HCT116 (cell line): ENCODE measurements at regions not wholly inside any gene's neighbourhood (a gene's known extent, or its start where the extent isn't known, plus 50 kb on each side); places are given as distances from the start of the nearest gene placed in this dataset.

Experiments
- ATAC-seq: fragments of 200-7000 bp; cut with Tn5 transposase; 2 replicates; pipeline ENCODE4 v1.9.1; 2020; ENCODE audit warnings: mild to moderate bottlenecking, moderate library complexity
- BruUV-seq: library from RNA; stranded (reverse); fragments of 400-500 nt; replicated peaks from 2 replicates; lab custom pipeline; 2021; lab: Mats Ljungman, UMichigan
- CTCF ChIA-PET: fragments of 300-600 bp; sonication (Branson Sonifier 250); formaldehyde crosslinking; loops from one replicate; lab custom pipeline; 2021; ENCODE audit warnings: antibody characterized with exemption; lab: Charles Lee
- POLR2A ChIA-PET: fragments of 300-600, 350-600 bp; sonication (Branson Sonifier 250); formaldehyde crosslinking; loops from one replicate; lab custom pipeline; 2021; ENCODE audit warnings: antibody characterized with exemption; lab: Charles Lee
- RAD21 ChIA-PET, 2 experiments: fragments of 300-600 bp; sonication (Branson Sonifier 250); formaldehyde crosslinking; loops; one replicate each; lab custom pipeline; 2023; ENCODE audit warnings: low total read pairs in 2 of 2; ENCODE audit not compliant: uncharacterized antibody in 2 of 2, unreplicated experiment in 2 of 2, low non-redundant PET in 1 of 2; lab: Charles Lee
- DNase-seq: peaks from one replicate; pipeline ENCODE4 v3.0.0-alpha.2; 2010; ENCODE audit warnings: low read depth, low spot score
- H2AFZ ChIP-seq: fragments of 200-600 bp; shearing (Covaris generic), sonication (generic); 2 replicates; pipeline ENCODE4 v1.6.1; 2017; ENCODE audit warnings: low read depth, mixed run types, mixed read lengths, antibody characterized with exemption, low read length; ENCODE audit not compliant: poor library complexity, severe bottlenecking
- H3K27ac ChIP-seq: 2 replicates; pipeline ENCODE4 v1.5.1; 2012; ENCODE audit warnings: low read depth, low read length
- H3K27me3 ChIP-seq: fragments of 200-600 bp; sonication (generic); 2 replicates; pipeline ENCODE4 v1.6.1; 2016; ENCODE audit warnings: mixed run types, low read length, mixed read lengths; ENCODE audit not compliant: insufficient read depth
- H3K36me3 ChIP-seq, 2 experiments: fragments of 200-500 bp in 1 of 2; fragments of 200-600 bp in 1 of 2; sonication (Bioruptor generic) in 1 of 2; sonication (generic) in 1 of 2; 2 replicates each; pipeline versions ENCODE4 v1.5.1 to v1.6.1; 2014 to 2016; ENCODE audit warnings: low read length in 2 of 2, inconsistent platforms in 1 of 2, mixed read lengths in 1 of 2, mixed run types in 1 of 2; ENCODE audit not compliant: insufficient read depth in 2 of 2, control insufficient read depth in 1 of 2
- H3K4me1 ChIP-seq, 2 experiments: fragments of 200-600 bp in 1 of 2; sonication (generic) in 1 of 2; 2 replicates each; pipeline versions ENCODE4 v1.5.1 to v1.6.1; 2012 to 2017; ENCODE audit warnings: low read length in 2 of 2, inconsistent platforms in 1 of 2, mild to moderate bottlenecking in 1 of 2, mixed read lengths in 1 of 2, mixed run types in 1 of 2, moderate library complexity in 1 of 2; ENCODE audit not compliant: insufficient read depth in 2 of 2, control insufficient read depth in 1 of 2
- H3K4me2 ChIP-seq: fragments of 200-600 bp; sonication (generic); 2 replicates; pipeline ENCODE4 v1.6.1; 2017; ENCODE audit warnings: mixed run types, low read length, mixed read lengths
- H3K4me3 ChIP-seq, 2 experiments: fragments of 200-600 bp in 1 of 2; sonication (generic) in 1 of 2; replicated peaks in 1 of 2; 2 replicates each; pipeline ENCODE4 v1.5.1; 2011 to 2016; ENCODE audit warnings: low read length in 2 of 2, control low read depth in 1 of 2, low read depth in 1 of 2, mild to moderate bottlenecking in 1 of 2, mixed read lengths in 1 of 2, mixed run types in 1 of 2
- H3K79me2 ChIP-seq: fragments of 200-600 bp; sonication (generic); 2 replicates; pipeline ENCODE4 v1.6.1; 2017; ENCODE audit warnings: mild to moderate bottlenecking, mixed run types, low read length, moderate library complexity, mixed read lengths; ENCODE audit not compliant: insufficient read depth
- H3K9ac ChIP-seq: fragments of 200-600 bp; sonication (generic); 2 replicates; pipeline ENCODE4 v1.6.1; 2016; ENCODE audit warnings: low read length, mixed read lengths
- H3K9me2 ChIP-seq: fragments of 200-600 bp; sonication (generic), shearing (Covaris generic); 2 replicates; pipeline ENCODE4 v1.6.1; 2017; ENCODE audit warnings: mixed run types, mild to moderate bottlenecking, moderate library complexity; ENCODE audit not compliant: insufficient read depth
- H3K9me3 ChIP-seq, 2 experiments: fragments of 200-500 bp in 1 of 2; fragments of 200-600 bp in 1 of 2; sonication (Bioruptor generic) in 1 of 2; sonication (generic) in 1 of 2; 2 replicates each; pipeline ENCODE4 v1.6.1; 2014 to 2017; ENCODE audit warnings: low read length in 2 of 2, mixed read lengths in 2 of 2, inconsistent platforms in 1 of 2, low read depth in 1 of 2, mild to moderate bottlenecking in 1 of 2, mixed run types in 1 of 2, moderate library complexity in 1 of 2; ENCODE audit not compliant: control insufficient read depth in 1 of 2, insufficient read depth in 1 of 2
- H4K20me1 ChIP-seq: fragments of 200-600 bp; sonication (generic), shearing (Covaris generic); 2 replicates; pipeline ENCODE4 v1.6.1; 2017; ENCODE audit warnings: mixed run types, mild to moderate bottlenecking, moderate library complexity; ENCODE audit not compliant: insufficient read depth
- CBX3 ChIP-seq: IDR thresholded peaks from 2 replicates; pipeline ENCODE4 v1.6.1; 2012; ENCODE audit warnings: low read depth
- CEBPB ChIP-seq: IDR thresholded peaks from 2 replicates; pipeline ENCODE4 v1.6.1; 2012; ENCODE audit warnings: low read depth
- EGR1 ChIP-seq: IDR thresholded peaks from 2 replicates; pipeline ENCODE4 v1.6.1; 2012; ENCODE audit warnings: low read depth
- ELF1 ChIP-seq: IDR thresholded peaks from 2 replicates; pipeline ENCODE4 v1.6.1; 2012; ENCODE audit warnings: low read depth, borderline replicate concordance
- EZH2 ChIP-seq: fragments of 200-600 bp; sonication (generic); IDR thresholded peaks from 2 replicates; pipeline ENCODE4 v1.6.1; 2017; ENCODE audit warnings: antibody characterized with exemption, mixed run types
- EZH2phosphoT487 ChIP-seq: fragments of 200-600 bp; IDR thresholded peaks from 2 replicates; pipeline ENCODE4 v1.6.1; 2018; ENCODE audit warnings: antibody characterized with exemption, borderline replicate concordance
- JUND ChIP-seq: IDR thresholded peaks from 2 replicates; pipeline ENCODE4 v1.6.1; 2012
- POLR2A ChIP-seq: IDR thresholded peaks from 2 replicates; pipeline ENCODE4 v1.7.0; 2011; ENCODE audit warnings: borderline replicate concordance; ENCODE audit not compliant: insufficient read depth, insufficient read length; ENCODE audit errors: extremely low read depth
- RAD21 ChIP-seq: IDR thresholded peaks from 2 replicates; pipeline ENCODE4 v1.6.1; 2012; ENCODE audit warnings: low read depth, mild to moderate bottlenecking
- REST ChIP-seq: IDR thresholded peaks from 2 replicates; pipeline ENCODE4 v1.6.1; 2012; ENCODE audit warnings: low read depth
- YY1 ChIP-seq: IDR thresholded peaks from 2 replicates; pipeline ENCODE4 v1.6.1; 2011; ENCODE audit warnings: low read length, low read depth, moderate library complexity, mild to moderate bottlenecking; ENCODE audit not compliant: insufficient replicate concordance; ENCODE audit errors: extremely low read depth
- ZNF274 ChIP-seq: fragments of 200-500 bp; sonication (Bioruptor generic); IDR thresholded peaks from 2 replicates; pipeline ENCODE4 v1.6.1; 2014; ENCODE audit warnings: mild to moderate bottlenecking, low read depth, low read length, inconsistent platforms
- intact Hi-C: fragments of 100-400 bp; cut with micrococcal nuclease; formaldehyde crosslinking; loops from 2 replicates; pipeline ENCODE4 v1.10.0; 2022

- ATAC-seq: no peak
- Histone ChIP-seq H3K9me3 (no peaks in the 10 kb centered on the region), H3K4me2 (no peak overlapping the region), H3K4me3 (no peak overlapping the region), H3K36me3 (no peaks in the 10 kb centered on the region), H3K4me1 (no peaks in the 10 kb centered on the region), H3K9ac (no peak overlapping the region), H4K20me1 (no peaks in the 10 kb centered on the region), H2AFZ (no peak overlapping the region), H3K79me2 (no peaks in the 10 kb centered on the region), H3K9me2 (no peaks in the 10 kb centered on the region), H3K27me3 (peaks cover 39% of the 10 kb centered on the region), H3K27ac (no peak overlapping the region)
- ChIA-PET POLR2A (no interaction called here), CTCF (no interaction called here), RAD21 (no interaction called here)
- TF ChIP-seq CEBPB (no peak), YY1 (no peak), JUND (no peak), REST (no peak), ELF1 (no peak), POLR2A (no peak), ZNF274 (no peak), EGR1 (no peak), EZH2phosphoT487 (no peak), EZH2 (no peak), RAD21 (no peak), CBX3 (no peak)
- no peak for DNase-seq
- BruUV-seq: no TSS peak
- intact Hi-C loops: no loop called here
These were observed 554.3 kb downstream of the EPHB1 start for GRCh38 chr3:135349254-135349948.
